Forelimb muscle (tissue), 1 donor: ENCODE measurements at regions not wholly inside any gene's neighbourhood (a gene's known extent, or its start where the extent isn't known, plus 50 kb on each side); places are given as distances from the start of the nearest gene placed in this dataset.

ENCODE experiments used
- DNase-seq: peaks from one replicate; pipeline ENCODE4 v3.0.0-alpha.2; 2013; ENCODE audit warnings: low read depth

DNA sequence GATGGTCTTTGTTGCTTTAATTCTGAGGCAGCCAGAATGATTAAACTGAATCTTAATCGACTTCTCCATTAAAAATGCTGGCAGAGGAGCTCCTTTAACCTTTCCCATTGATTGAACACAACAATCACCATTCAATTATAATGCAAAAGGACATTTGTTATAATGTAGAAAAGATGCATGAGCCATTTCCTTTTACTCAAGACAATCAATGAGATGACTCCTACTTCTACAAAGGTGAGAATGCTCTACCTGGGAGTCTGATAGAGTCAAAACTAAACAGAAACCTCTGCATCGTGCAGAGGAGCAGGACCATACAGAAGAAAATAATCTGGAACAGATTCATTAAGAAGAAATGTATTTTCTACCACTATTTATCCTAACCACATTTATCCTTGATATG, 253.6 kb upstream of the DACH1 start:
- DNase-seq: no peak

GRCh38 chr13:72113931-72114330, 246.9 kb upstream of the DACH1 start:
- DNase-seq: no peak

GRCh38 chr13:72113076-72113475, 246.1 kb upstream of the DACH1 start:
- no peak for DNase-seq

DNA sequence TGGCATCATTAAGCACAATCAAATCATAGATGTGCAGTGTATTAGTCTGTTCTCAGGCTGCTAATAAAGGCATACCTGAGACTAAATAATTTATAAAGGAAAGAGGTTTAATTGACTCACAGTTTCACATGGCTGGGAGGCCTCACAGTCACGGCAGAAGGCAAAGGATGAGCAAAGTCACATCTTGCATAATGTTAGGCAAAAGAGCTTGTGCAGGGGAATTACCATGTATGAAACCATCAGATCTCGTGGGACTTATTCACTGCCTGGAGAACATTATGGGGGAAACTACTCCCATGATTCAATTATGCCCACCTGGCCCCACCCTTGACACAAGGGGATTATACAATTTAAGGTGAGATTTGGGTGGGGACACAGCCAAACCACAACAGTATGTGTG, 245.2 kb upstream of the DACH1 start:
- DNase-seq: no peak

- DNase-seq: no peak
These were observed 242.9 kb upstream of the DACH1 start for GRCh38 chr13:72109863-72110262.

GRCh38 chr13:72104656-72105180, 237.7 kb upstream of the DACH1 start:
- no peak for DNase-seq

GRCh38 chr13:72101768-72102400, 234.9 kb upstream of the DACH1 start:
- DNase-seq: no peak

DNA sequence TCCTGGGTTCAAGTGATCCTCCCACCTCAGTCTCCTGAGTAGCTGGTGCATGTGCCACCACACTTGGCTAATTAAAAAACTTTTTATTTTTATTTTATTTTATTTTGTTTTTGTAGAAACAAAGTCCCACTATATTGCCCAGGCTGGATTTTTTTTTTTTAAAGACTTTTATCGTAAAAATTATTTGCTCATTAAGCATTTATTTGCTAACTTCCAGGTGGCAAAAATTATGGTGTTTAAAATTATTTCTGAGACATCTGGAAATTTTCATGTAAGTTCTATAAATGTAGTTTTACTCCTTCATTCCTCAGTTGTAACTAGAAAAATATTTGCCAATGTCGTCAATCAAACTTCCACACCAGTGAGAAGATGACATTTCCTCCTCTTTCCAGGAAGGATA, 233.3 kb upstream of the DACH1 start:
- no peak for DNase-seq

GRCh38 chr13:72097568-72097967, 230.6 kb upstream of the DACH1 start:
- DNase-seq: no peak

GRCh38 chr13:72093262-72093661, 226.3 kb upstream of the DACH1 start:
- no peak for DNase-seq

GRCh38 chr13:72074663-72075062, 207.7 kb upstream of the DACH1 start:
- DNase-seq: no peak

GRCh38 chr13:72072261-72072660, 205.3 kb upstream of the DACH1 start:
- DNase-seq: no peak

DNA sequence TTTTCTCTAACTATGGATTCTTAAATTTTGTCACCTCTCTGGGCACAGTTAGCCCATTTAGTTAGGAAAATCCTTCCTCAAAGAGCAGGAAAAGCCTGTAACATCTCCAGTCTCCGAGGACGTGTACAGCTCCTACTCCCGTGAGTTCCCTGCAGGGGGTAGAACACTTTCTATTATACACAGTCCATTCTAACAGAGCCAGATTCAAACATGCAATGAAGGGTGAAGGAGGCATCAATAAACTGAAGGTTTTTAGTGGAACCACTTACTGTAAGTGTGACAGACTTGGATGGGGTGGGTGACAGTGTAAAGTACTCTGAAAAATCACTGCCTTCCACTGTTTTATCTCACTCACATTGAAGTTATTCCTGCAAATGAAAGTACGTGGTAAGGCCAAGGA, 204.7 kb upstream of the DACH1 start:
- no peak for DNase-seq

GRCh38 chr13:72062566-72062965, 195.6 kb upstream of the DACH1 start:
- DNase-seq: no peak

DNA sequence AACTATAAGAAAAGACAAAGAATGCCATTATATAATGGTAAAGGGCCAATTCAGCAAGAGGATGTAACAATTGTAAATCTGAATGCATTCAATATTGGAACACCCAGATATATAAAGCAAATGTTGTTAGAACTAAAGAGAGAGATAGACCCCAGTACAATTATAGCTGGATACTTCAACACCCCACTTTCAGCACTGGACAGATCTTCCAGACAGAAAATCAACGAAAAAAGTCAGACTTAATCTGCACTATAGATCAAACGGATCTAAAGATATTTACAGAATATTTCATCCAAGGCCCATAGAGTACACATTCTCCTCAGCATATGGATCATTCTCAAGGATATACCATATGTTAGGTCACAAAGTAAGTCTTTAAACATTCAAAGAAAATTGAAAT, 194.6 kb upstream of the DACH1 start:
- no peak for DNase-seq

GRCh38 chr13:72050251-72050650, 183.2 kb upstream of the DACH1 start:
- no peak for DNase-seq

DNA sequence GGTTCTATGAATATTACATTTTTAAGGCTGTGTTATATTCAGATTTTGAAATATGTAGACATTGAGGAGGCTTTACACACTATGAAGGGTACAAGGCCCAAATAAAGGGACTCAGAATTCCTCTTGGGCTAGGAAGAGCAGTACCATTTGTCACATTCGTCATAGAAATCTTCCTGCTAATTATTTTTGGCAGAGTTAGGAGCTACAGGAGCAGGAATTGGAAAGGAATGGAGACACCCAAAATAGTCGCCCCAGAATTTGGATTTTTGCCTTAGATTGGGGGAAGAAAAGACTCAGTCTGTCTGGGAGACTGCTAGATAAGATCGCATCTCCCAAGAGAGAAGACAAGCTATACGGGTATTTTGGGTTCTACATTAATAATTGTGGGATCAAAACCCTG, 176.4 kb upstream of the DACH1 start:
- DNase-seq: no peak

- no peak for DNase-seq
These were observed 174.2 kb upstream of the DACH1 start for GRCh38 chr13:72041165-72041564.

- DNase-seq: no peak
These were observed 172.1 kb upstream of the DACH1 start for GRCh38 chr13:72039126-72039525.

DNA sequence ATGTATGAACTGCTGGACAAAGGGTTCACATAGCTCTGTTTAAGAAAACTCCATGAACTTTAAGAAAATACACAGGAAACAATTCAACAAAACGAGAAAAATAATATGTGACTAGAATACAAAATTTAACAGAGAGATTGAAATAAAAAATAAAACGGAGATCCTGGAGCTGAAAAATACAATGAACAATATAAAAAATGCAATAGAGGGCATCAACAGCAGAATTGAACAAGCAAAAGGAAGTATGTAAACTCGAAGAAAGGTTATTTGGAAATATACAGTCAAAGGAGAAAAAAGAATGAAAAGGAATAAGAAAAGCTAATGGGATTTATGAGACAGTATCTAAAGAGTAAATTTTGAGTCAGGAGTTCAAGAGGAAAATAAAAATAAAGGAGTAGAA, 163.0 kb upstream of the DACH1 start:
- DNase-seq: no peak

- no peak for DNase-seq
These were observed 158.8 kb upstream of the DACH1 start for GRCh38 chr13:72025836-72026235.

GRCh38 chr13:72023895-72024294, 156.9 kb upstream of the DACH1 start:
- DNase-seq: no peak

GRCh38 chr13:72005455-72005854, 138.5 kb upstream of the DACH1 start:
- DNase-seq: no peak

GRCh38 chr13:72004784-72005374, 137.9 kb upstream of the DACH1 start:
- DNase-seq: peak; percentile 78
